ENCODE measurements at regions not wholly inside any gene's neighbourhood (a gene's known extent, or its start where the extent isn't known, plus 50 kb on each side); places are given as distances from the start of the nearest gene placed in this dataset.

GRCh38 chr7:35405461-35405860 lies 151.6 kb upstream of the TBX20 start:
- TF ChIP-seq MXI1 (conservative IDR thresholded peaks at IDR 0.05; ENCODE audit: poor library complexity, severe bottlenecking) (no peak), TAF1 (IDR thresholded peaks at IDR 0.05; ENCODE audit: low read depth) (no peak), EP300 (conservative IDR thresholded peaks at IDR 0.05; ENCODE audit: poor library complexity, severe bottlenecking) (no peak), CTCF (IDR thresholded peaks at IDR 0.05; ENCODE audit: poor library complexity, severe bottlenecking) (no peak), SMC3 (conservative IDR thresholded peaks at IDR 0.05; ENCODE audit: poor library complexity) (no peak)
